Heart left ventricle (tissue), 16 donors: ENCODE measurements at regions not wholly inside any gene's neighbourhood (a gene's known extent, or its start where the extent isn't known, plus 50 kb on each side); places are given as distances from the start of the nearest gene placed in this dataset.

Source experiments
- ATAC-seq, 4 donors: fragments of 200-7000 bp; cut with Tn5 transposase; one replicate each; pipeline ENCODE4 v1.9.1; 2020 to 2022; ENCODE audit warnings: moderate library complexity in 4 of 4, mild to moderate bottlenecking in 3 of 4, moderate number of reproducible peaks in 1 of 4
- DNase-seq, 5 donors: peaks; one replicate each; pipeline ENCODE4 v3.0.0-alpha.2; 2020
- H3K27ac ChIP-seq, 12 donors: fragments of 200-600 bp; sonication (generic) in 4 of 12; one replicate each; pipeline versions ENCODE4 v1.5.0 to v1.8.0; 2016 to 2022; ENCODE audit warnings: mild to moderate bottlenecking in 2 of 12
- H3K27me3 ChIP-seq, 9 donors: fragments of 200-600 bp; sonication (generic) in 2 of 9; one replicate each; pipeline versions ENCODE4 v1.5.1 to v1.8.0; 2016 to 2022; ENCODE audit warnings: mild to moderate bottlenecking in 3 of 9
- H3K36me3 ChIP-seq, 9 donors: fragments of 200-600 bp; sonication (generic) in 2 of 9; one replicate each; pipeline versions ENCODE4 v1.5.0 to v1.8.0; 2018 to 2022; ENCODE audit warnings: mild to moderate bottlenecking in 2 of 9
- H3K4me1 ChIP-seq, 12 donors: fragments of 200-600 bp; sonication (generic) in 4 of 12; one replicate each; pipeline versions ENCODE4 v1.5.0 to v1.8.0; 2016 to 2022; ENCODE audit warnings: mild to moderate bottlenecking in 3 of 12
- H3K4me3 ChIP-seq, 12 donors: fragments of 200-600 bp; sonication (generic) in 4 of 12; one replicate each; pipeline versions ENCODE4 v1.5.0 to v1.8.0; 2017 to 2022; ENCODE audit warnings: mild to moderate bottlenecking in 9 of 12, moderate library complexity in 4 of 12
- H3K9me3 ChIP-seq, 12 donors: fragments of 200-600 bp; sonication (generic) in 4 of 12; one replicate each; pipeline versions ENCODE4 v1.5.0 to v1.8.0; 2016 to 2022; ENCODE audit warnings: mild to moderate bottlenecking in 1 of 12
- POLR2A ChIP-seq, 2 donors: fragments of 450-650 bp; IDR thresholded peaks; one replicate each; pipeline ENCODE4 v1.6.1; 2017; ENCODE audit warnings: antibody characterized with exemption in 2 of 2, mild to moderate bottlenecking in 2 of 2, moderate library complexity in 2 of 2
- WGBS, 4 donors: extraction: QIAGEN DNeasy Blood & Tissue Kit in 2 of 4; methylation state at CpG; one replicate each; pipeline versions ENCODE4 v1.1.5 to v1.1.7; 2013 to 2018; 5-methylcytosine and 5-hydroxymethylcytosine counted together
- intact Hi-C, 10 donors: fragments of 100-400 bp; cut with DNase I; formaldehyde crosslinking; loops; one replicate each; pipeline versions ENCODE4 v1.11.1 to v1.14.2; 2022
- TF ChIP-seq, protein P1 (sequence below), 12 donors: fragments of 200-600 bp; sonication (generic) in 4 of 12; IDR thresholded peaks; one replicate each; pipeline versions ENCODE4 v1.5.0 to v1.8.0; 2018 to 2022; ENCODE audit warnings: antibody characterized with exemption in 12 of 12, mild to moderate bottlenecking in 5 of 12
- donor health status: ischemic (EF 13 %, LVEDD 7.1; RV severe dilation, severe dysfunction).
- donor health status: healthy with polysubstance abuse.
- donor health status: DM: no; HTN: yes; CAD: no.
- donor health status: DM: no; HTN: no; CAD: no.
- donor health status: ischemic (EF 25% LVEDD 6.9; RV normal size, moderate dysfunction).
- donor health status: ischemic (EF 25% LVEDD 5.7; RV mildly dilated, moderate dysfunction).
- donor health status: healthy.
- donor health status: DM: yes; HTN: yes; CAD: no.
- donor health status: ischemic (EF 35%, LVEDD 5.7; RV mildly dilated, moderate dysfunction).
- donor health status: nonischemic (EF 11% LVEDD 7.7; RV severe dilation, severe dysfunction).
- donor health status: DM: yes; HTN: yes; CAD: no.
- donor health status: PGD.
- donor health status: ischemic (EF 29% LVEDD 5.4; RV normal size, mild dysfunction).
- donor health status: nonischemic (EF 23%, LVEDD 6.1; RV moderate dilation, normal function).

DNA sequence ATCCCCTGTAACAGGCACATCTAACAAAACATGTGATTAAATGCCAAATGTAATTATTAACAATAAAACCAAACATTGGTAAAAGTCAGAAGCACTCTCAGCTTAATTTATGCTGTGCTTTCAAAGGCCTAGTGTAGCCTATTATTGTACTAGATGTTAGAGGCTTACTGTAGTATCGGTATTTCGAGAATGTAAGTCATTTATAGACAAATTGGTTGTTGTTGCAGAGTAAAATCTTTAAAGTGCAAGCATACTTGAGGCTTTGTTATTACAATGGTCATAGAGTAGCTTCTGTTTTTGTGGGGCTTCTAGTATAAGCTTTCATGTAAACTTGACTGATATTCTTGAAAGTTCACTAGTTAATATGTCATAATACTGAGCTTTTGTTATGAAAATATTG, 965.8 kb downstream of the PLA2G4A start:
- Histone ChIP-seq H3K9me3 (peaks cover 0 to 3% (median 0%) of the 10 kb centered on the region in 12 donors), H3K4me3 (no peak overlapping the region), H3K4me1 (no peaks in the 10 kb centered on the region), H3K27ac (no peak overlapping the region), H3K36me3 (no peaks in the 10 kb centered on the region), H3K27me3 (no peaks in the 10 kb centered on the region)
- intact Hi-C loops, result no loop called here
- TF ChIP-seq POLR2A (IDR thresholded peaks at IDR 0.05), result no peak
- TF ChIP-seq, protein P1, sequence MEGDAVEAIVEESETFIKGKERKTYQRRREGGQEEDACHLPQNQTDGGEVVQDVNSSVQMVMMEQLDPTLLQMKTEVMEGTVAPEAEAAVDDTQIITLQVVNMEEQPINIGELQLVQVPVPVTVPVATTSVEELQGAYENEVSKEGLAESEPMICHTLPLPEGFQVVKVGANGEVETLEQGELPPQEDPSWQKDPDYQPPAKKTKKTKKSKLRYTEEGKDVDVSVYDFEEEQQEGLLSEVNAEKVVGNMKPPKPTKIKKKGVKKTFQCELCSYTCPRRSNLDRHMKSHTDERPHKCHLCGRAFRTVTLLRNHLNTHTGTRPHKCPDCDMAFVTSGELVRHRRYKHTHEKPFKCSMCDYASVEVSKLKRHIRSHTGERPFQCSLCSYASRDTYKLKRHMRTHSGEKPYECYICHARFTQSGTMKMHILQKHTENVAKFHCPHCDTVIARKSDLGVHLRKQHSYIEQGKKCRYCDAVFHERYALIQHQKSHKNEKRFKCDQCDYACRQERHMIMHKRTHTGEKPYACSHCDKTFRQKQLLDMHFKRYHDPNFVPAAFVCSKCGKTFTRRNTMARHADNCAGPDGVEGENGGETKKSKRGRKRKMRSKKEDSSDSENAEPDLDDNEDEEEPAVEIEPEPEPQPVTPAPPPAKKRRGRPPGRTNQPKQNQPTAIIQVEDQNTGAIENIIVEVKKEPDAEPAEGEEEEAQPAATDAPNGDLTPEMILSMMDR (IDR thresholded peaks at IDR 0.05), result no peak
- 74 to 91% (median 84%) methylated on average over 2 of the region's 2 CpGs for WGBS, 4 donors
- DNase-seq (no peak), ATAC-seq (no peak)

DNA sequence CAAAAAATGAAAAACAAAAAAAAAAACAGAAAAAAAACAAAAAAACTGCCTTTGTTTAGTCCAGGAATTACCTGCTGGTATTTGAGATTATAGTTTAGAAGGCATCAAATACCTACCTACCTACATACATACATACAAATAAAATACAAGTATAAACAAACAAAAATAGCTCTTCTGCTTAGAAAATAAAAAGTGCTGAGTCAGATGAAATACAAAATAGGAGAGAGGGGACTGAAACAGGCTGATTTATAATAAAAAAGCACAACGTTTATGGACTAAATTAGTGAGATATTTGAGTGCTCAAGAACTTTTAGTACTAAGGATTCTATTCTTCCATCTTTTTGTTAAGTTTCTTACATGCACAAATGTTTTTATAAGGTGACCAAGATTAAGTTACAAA, 980.8 kb downstream of the PLA2G4A start:
- H3K9me3 ChIP-seq, result peaks cover 0 to 12% (median 0%) of the 10 kb centered on the region in 12 donors
- H3K36me3 ChIP-seq, result no peaks in the 10 kb centered on the region
- ATAC-seq (no peak), DNase-seq (no peak)
- no peaks in the 10 kb centered on the region for H3K27me3 ChIP-seq
- no peaks in the 10 kb centered on the region for H3K4me1 ChIP-seq
- intact Hi-C loops, result no loop called here
- no peak overlapping the region for H3K27ac ChIP-seq
- H3K4me3 ChIP-seq, result no peak overlapping the region
- WGBS, 4 donors, result 60 to 65% (median 64%) methylated on average over 1 of the region's 1 CpG
- TF ChIP-seq, protein P1 (IDR thresholded peaks at IDR 0.05), result no peak
- no peak for TF ChIP-seq POLR2A (IDR thresholded peaks at IDR 0.05)

DNA sequence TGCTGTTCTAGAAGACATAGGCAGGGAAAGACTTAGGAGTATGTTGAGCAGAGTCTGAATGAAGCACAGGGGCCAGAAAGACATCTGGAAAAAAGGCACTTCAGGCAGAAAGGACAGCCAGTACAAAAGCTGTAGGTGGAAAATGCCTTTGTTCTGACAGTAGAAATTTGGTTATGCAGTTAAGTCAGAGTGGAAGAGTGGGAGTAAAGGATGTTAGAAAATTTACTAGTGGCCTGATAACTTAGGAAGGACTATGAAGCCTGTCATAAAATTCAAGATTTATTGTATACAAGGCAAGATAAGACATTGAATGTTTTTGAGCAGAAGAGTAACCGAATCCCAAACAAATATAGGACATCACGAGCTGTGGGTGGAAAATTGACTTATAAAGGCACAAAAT, 987.9 kb downstream of the PLA2G4A start:
- H3K4me3 ChIP-seq, result no peak overlapping the region
- no peak overlapping the region for H3K27ac ChIP-seq
- DNase-seq (no peak), ATAC-seq (no peak)
- H3K9me3 ChIP-seq, result no peaks in the 10 kb centered on the region
- no peaks in the 10 kb centered on the region for H3K4me1 ChIP-seq
- 80 to 89% (median 84%) methylated on average over 2 of the region's 2 CpGs for WGBS, 4 donors
- no peaks in the 10 kb centered on the region for H3K27me3 ChIP-seq
- intact Hi-C loops, result no loop called here
- TF ChIP-seq, protein P1 (IDR thresholded peaks at IDR 0.05), result no peak
- no peak for TF ChIP-seq POLR2A (IDR thresholded peaks at IDR 0.05)
- no peaks in the 10 kb centered on the region for H3K36me3 ChIP-seq

DNA sequence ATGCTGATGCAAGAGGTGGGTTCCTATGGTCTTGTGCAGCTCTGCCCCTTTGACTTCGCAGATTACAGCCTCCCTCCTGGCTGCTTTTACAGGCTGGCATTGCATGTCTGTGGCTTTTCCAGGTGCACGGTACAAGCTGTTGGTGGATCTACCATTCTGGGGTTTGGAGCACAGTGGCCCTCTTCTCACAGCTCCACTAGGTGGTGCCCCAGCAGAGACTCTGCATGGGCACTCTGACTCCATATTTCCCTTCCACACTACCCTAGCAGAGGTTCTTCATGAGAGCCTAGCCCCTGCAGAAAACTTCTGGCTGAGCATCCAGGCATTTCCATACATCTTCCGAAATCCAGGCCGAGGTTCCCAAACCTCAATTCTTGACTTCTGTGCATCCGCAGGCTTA, 989.0 kb downstream of the PLA2G4A start:
- no peaks in the 10 kb centered on the region for H3K27me3 ChIP-seq
- no peak overlapping the region for H3K4me3 ChIP-seq
- H3K4me1 ChIP-seq, result no peaks in the 10 kb centered on the region
- no peak overlapping the region for H3K27ac ChIP-seq
- WGBS, 4 donors, result 93 to 100% (median 96%) methylated on average over 5 of the region's 5 CpGs
- DNase-seq (no peak), ATAC-seq (no peak)
- no peaks in the 10 kb centered on the region for H3K36me3 ChIP-seq
- TF ChIP-seq, protein P1 (IDR thresholded peaks at IDR 0.05), result no peak
- TF ChIP-seq POLR2A (IDR thresholded peaks at IDR 0.05), result no peak
- intact Hi-C loops, result no loop called here
- H3K9me3 ChIP-seq, result peaks cover 0 to 11% (median 4%) of the 10 kb centered on the region in 12 donors
